Activated CD4-positive, alpha-beta memory T cell treated with anti-CD3 and anti-CD28 coated beads for 36 hours (primary cell): ENCODE measurements at regions not wholly inside any gene's neighbourhood (a gene's known extent, or its start where the extent isn't known, plus 50 kb on each side); places are given as distances from the start of the nearest gene placed in this dataset.

Source experiments
- CTCF ChIA-PET: fragments of 350-600 bp; sonication (Branson Sonifier 250); formaldehyde crosslinking; loops from one replicate; lab custom pipeline; 2021; ENCODE audit warnings: antibody characterized with exemption, inconsistent platforms; lab: Charles Lee
- POLR2A ChIA-PET: fragments of 350-600 bp; sonication (Branson Sonifier 250); formaldehyde crosslinking; loops from one replicate; lab custom pipeline; 2021; ENCODE audit warnings: antibody characterized with exemption; lab: Charles Lee
- DNase-seq: peaks from one replicate; pipeline ENCODE4 v3.0.0-alpha.2; 2020
- H3K27ac Mint-ChIP-seq: one replicate; pipeline ENCODE4 v1.8.0; 2021; ENCODE audit warnings: mixed read lengths
- H3K27me3 Mint-ChIP-seq: one replicate; pipeline ENCODE4 v1.8.0; 2021; ENCODE audit warnings: mixed read lengths
- H3K36me3 Mint-ChIP-seq: one replicate; pipeline ENCODE4 v1.8.0; 2021; ENCODE audit warnings: mixed read lengths
- H3K4me1 Mint-ChIP-seq: one replicate; pipeline ENCODE4 v1.8.0; 2021; ENCODE audit warnings: low read depth, mixed read lengths
- H3K4me3 Mint-ChIP-seq: one replicate; pipeline ENCODE4 v1.8.0; 2021; ENCODE audit warnings: mild to moderate bottlenecking, mixed read lengths
- H3K9me3 Mint-ChIP-seq: one replicate; pipeline ENCODE4 v1.8.0; 2021; ENCODE audit warnings: mixed read lengths
- intact Hi-C: fragments of 100-400 bp; cut with micrococcal nuclease; formaldehyde crosslinking; loops from one replicate; pipeline ENCODE4 v1.15.1; 2023

DNA sequence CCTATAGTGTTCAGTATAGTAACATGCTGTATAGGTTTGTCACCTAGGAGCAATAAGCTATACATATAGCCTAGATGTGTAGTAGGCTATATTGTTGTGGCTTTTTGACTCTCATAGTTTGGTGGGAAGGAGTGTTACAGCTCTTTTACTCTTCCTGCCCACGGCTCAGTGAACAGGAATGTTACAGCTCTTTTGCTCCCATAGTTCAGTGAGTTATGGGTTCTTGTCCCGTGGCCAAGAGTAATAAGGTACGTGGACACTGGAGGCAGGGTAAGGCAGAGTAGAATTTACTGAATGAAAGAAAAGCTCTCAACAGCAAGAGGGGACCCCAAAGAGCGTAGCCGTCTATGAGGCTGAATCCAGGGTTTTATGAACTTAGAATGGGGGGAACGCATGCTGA, 734.3 kb downstream of the ADGRL2 start:
- CTCF ChIA-PET = no interaction called here
- DNase-seq = no peak
- Mint-ChIP-seq H3K4me3 (no peak overlapping the region), H3K27me3 (no peaks in the 10 kb centered on the region), H3K9me3 (peaks cover 14% of the 10 kb centered on the region), H3K27ac (no peak overlapping the region), H3K36me3 (no peaks in the 10 kb centered on the region), H3K4me1 (no peaks in the 10 kb centered on the region)
- intact Hi-C loops = no loop called here
- POLR2A ChIA-PET = no interaction called here

DNA sequence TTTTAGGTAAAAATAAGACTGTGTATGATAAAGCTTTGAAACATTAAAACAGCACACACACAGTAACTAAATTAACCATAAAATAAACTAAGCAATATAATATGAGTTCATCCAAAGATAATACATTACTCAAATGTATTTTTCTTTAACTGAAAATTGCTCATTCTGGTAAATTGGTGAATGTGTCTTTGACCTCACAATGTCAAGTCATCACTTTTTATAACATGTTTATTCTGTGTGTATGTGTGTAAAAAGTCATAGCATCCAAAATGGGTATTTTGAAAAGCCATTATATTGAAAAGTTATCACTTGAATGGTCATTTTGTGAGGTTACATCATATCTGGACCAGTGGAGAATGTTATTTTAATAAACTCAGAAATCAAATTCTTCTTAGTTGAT, 724.6 kb downstream of the ADGRL2 start:
- Mint-ChIP-seq H3K27me3 (no peaks in the 10 kb centered on the region), H3K4me1 (no peaks in the 10 kb centered on the region), H3K4me3 (no peak overlapping the region), H3K9me3 (peaks cover 13% of the 10 kb centered on the region), H3K36me3 (no peaks in the 10 kb centered on the region), H3K27ac (no peak overlapping the region)
- ChIA-PET CTCF (no interaction called here), POLR2A (no interaction called here)
- no peak for DNase-seq
- intact Hi-C loops = no loop called here

- H3K27ac Mint-ChIP-seq = no peak overlapping the region
- H3K9me3 Mint-ChIP-seq = no peaks in the 10 kb centered on the region
- DNase-seq = no peak
- intact Hi-C loops = no loop called here
- H3K36me3 Mint-ChIP-seq = no peaks in the 10 kb centered on the region
- no peaks in the 10 kb centered on the region for H3K4me1 Mint-ChIP-seq
- POLR2A ChIA-PET = no interaction called here
- no peaks in the 10 kb centered on the region for H3K27me3 Mint-ChIP-seq
- CTCF ChIA-PET = no interaction called here
- no peak overlapping the region for H3K4me3 Mint-ChIP-seq
Measured at GRCh38 chr1:82520611-82521010, 719.9 kb downstream of the ADGRL2 start.

- no peak for DNase-seq
- intact Hi-C loops = no loop called here
- ChIA-PET POLR2A (no interaction called here), CTCF (no interaction called here)
- Mint-ChIP-seq H3K27me3 (no peaks in the 10 kb centered on the region), H3K4me1 (no peaks in the 10 kb centered on the region), H3K4me3 (no peak overlapping the region), H3K9me3 (no peaks in the 10 kb centered on the region), H3K27ac (no peak overlapping the region), H3K36me3 (no peaks in the 10 kb centered on the region)
Measured at GRCh38 chr1:82517586-82517985, 716.9 kb downstream of the ADGRL2 start.

- no peaks in the 10 kb centered on the region for H3K9me3 Mint-ChIP-seq
- ChIA-PET POLR2A (no interaction called here), CTCF (no interaction called here)
- no peaks in the 10 kb centered on the region for H3K36me3 Mint-ChIP-seq
- no peaks in the 10 kb centered on the region for H3K27me3 Mint-ChIP-seq
- DNase-seq = no peak
- no peak overlapping the region for H3K27ac Mint-ChIP-seq
- intact Hi-C loops = no loop called here
- H3K4me1 Mint-ChIP-seq = no peaks in the 10 kb centered on the region
- H3K4me3 Mint-ChIP-seq = no peak overlapping the region
Measured at GRCh38 chr1:82515650-82516049, 714.9 kb downstream of the ADGRL2 start.

GRCh38 chr1:82511441-82511840, 710.7 kb downstream of the ADGRL2 start:
- H3K4me3 Mint-ChIP-seq = no peak overlapping the region
- no peak overlapping the region for H3K27ac Mint-ChIP-seq
- no peaks in the 10 kb centered on the region for H3K9me3 Mint-ChIP-seq
- CTCF ChIA-PET = no interaction called here
- intact Hi-C loops = no loop called here
- no peak for DNase-seq
- H3K36me3 Mint-ChIP-seq = no peaks in the 10 kb centered on the region
- no peaks in the 10 kb centered on the region for H3K27me3 Mint-ChIP-seq
- POLR2A ChIA-PET = no interaction called here
- no peaks in the 10 kb centered on the region for H3K4me1 Mint-ChIP-seq

DNA sequence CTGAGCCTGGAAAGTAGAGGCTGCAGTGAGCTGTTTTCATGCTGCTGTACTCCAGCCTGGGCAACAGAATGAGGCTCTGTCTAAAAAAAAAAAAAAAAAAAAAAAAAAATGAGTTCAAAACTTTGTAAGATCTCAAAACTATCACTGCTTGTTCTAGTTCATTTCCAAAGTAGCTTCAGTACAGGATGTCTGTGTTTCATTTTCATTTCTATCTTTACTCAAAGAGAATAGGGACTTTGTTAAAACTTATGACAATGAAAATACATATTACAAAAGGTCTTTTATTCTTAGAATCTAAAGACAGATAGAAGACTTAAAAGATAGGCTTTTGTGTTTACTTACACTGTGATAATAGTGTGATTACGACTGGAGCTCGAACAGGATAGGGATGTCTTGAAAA, 709.7 kb downstream of the ADGRL2 start:
- CTCF ChIA-PET = no interaction called here
- Mint-ChIP-seq H3K4me3 (no peak overlapping the region), H3K27me3 (no peaks in the 10 kb centered on the region), H3K36me3 (no peaks in the 10 kb centered on the region), H3K27ac (no peak overlapping the region), H3K9me3 (no peaks in the 10 kb centered on the region), H3K4me1 (no peaks in the 10 kb centered on the region)
- intact Hi-C loops = no loop called here
- POLR2A ChIA-PET = interaction anchor here (0.7 kb wide), 1 partner anchor 252 kb away, joined by 4 read pairs; no protein-coding TSS in a partner anchor
- no peak for DNase-seq

- Mint-ChIP-seq H3K9me3 (no peaks in the 10 kb centered on the region), H3K27ac (no peak overlapping the region), H3K4me1 (no peaks in the 10 kb centered on the region), H3K36me3 (no peaks in the 10 kb centered on the region), H3K4me3 (no peak overlapping the region), H3K27me3 (no peaks in the 10 kb centered on the region)
- intact Hi-C loops = no loop called here
- DNase-seq = no peak
- ChIA-PET CTCF (no interaction called here), POLR2A (no interaction called here)
Measured at GRCh38 chr1:82507011-82507410, 706.3 kb downstream of the ADGRL2 start.

GRCh38 chr1:82503822-82504221, 703.1 kb downstream of the ADGRL2 start:
- intact Hi-C loops = no loop called here
- no peak for DNase-seq
- ChIA-PET POLR2A (no interaction called here), CTCF (no interaction called here)
- Mint-ChIP-seq H3K27me3 (no peaks in the 10 kb centered on the region), H3K4me3 (no peak overlapping the region), H3K27ac (no peak overlapping the region), H3K36me3 (no peaks in the 10 kb centered on the region), H3K4me1 (no peaks in the 10 kb centered on the region), H3K9me3 (no peaks in the 10 kb centered on the region)

DNA sequence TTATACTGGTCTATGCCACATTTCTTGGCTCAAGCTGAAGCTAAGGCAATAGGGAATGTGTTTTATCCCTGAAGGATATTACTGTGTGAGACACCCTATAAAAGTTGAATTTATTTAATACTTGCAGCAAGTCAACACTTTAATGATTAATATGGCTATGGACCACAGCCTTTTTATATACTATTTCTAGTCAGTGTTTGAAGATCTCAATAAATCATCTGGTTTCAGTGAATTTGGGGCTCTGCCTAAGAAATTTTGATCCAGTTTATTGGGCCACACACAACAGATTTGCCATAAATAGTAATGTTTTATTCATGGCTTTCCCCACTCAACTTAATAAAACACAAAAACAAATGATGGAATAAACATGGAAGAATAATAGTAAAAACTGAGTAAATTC, 698.3 kb downstream of the ADGRL2 start:
- POLR2A ChIA-PET = no interaction called here
- Mint-ChIP-seq H3K4me3 (no peak overlapping the region), H3K9me3 (peaks cover 27% of the 10 kb centered on the region), H3K27ac (no peak overlapping the region), H3K4me1 (no peaks in the 10 kb centered on the region), H3K36me3 (no peaks in the 10 kb centered on the region), H3K27me3 (no peaks in the 10 kb centered on the region)
- intact Hi-C loops = no loop called here
- CTCF ChIA-PET = no interaction called here
- DNase-seq = no peak

GRCh38 chr1:82494117-82494516, 693.4 kb downstream of the ADGRL2 start:
- no peaks in the 10 kb centered on the region for H3K4me1 Mint-ChIP-seq
- ChIA-PET CTCF (no interaction called here), POLR2A (no interaction called here)
- H3K27ac Mint-ChIP-seq = no peak overlapping the region
- no peak for DNase-seq
- H3K36me3 Mint-ChIP-seq = no peaks in the 10 kb centered on the region
- H3K9me3 Mint-ChIP-seq = peaks cover 31% of the 10 kb centered on the region
- H3K27me3 Mint-ChIP-seq = no peaks in the 10 kb centered on the region
- H3K4me3 Mint-ChIP-seq = no peak overlapping the region
- intact Hi-C loops = no loop called here

DNA sequence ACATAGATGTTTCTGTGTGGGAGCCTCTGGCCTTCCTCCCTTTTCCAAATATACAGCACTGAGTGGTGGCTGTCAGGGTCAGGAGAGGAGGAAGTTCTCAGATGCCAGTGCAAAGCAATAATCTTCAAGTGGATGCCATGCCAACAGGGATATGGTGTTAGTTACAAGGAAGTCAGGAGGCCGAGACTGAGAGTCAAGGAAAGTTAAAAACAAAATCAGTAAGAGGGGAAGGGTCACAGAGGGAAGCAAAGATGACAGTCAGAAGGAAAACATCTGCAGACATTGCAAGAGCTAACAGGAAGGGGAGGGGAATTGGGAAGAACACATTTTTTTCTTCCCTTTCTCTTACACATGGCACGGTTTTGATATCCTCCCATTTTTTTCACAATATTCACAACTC, 691.4 kb downstream of the ADGRL2 start:
- no peaks in the 10 kb centered on the region for H3K27me3 Mint-ChIP-seq
- H3K4me3 Mint-ChIP-seq = no peak overlapping the region
- no peak overlapping the region for H3K27ac Mint-ChIP-seq
- H3K4me1 Mint-ChIP-seq = no peaks in the 10 kb centered on the region
- ChIA-PET POLR2A (no interaction called here), CTCF (no interaction called here)
- peaks cover 28% of the 10 kb centered on the region for H3K9me3 Mint-ChIP-seq
- no peaks in the 10 kb centered on the region for H3K36me3 Mint-ChIP-seq
- DNase-seq = no peak
- intact Hi-C loops = no loop called here

GRCh38 chr1:82491301-82492048, 690.7 kb downstream of the ADGRL2 start:
- intact Hi-C loops = no loop called here
- Mint-ChIP-seq H3K4me1 (no peaks in the 10 kb centered on the region), H3K36me3 (no peaks in the 10 kb centered on the region), H3K27me3 (no peaks in the 10 kb centered on the region), H3K27ac (no peak overlapping the region), H3K9me3 (peaks cover 22% of the 10 kb centered on the region), H3K4me3 (no peak overlapping the region)
- ChIA-PET CTCF (no interaction called here), POLR2A (no interaction called here)
- no peak for DNase-seq
